ENCODE measurements at regions not wholly inside any gene's neighbourhood (a gene's known extent, or its start where the extent isn't known, plus 50 kb on each side); places are given as distances from the start of the nearest gene placed in this dataset.
"Not testable (repeated sequence)": the region's sequence is repeated elsewhere in the genome, so short reads cannot be mapped to it uniquely, and the experiment has no call there.

DNA sequence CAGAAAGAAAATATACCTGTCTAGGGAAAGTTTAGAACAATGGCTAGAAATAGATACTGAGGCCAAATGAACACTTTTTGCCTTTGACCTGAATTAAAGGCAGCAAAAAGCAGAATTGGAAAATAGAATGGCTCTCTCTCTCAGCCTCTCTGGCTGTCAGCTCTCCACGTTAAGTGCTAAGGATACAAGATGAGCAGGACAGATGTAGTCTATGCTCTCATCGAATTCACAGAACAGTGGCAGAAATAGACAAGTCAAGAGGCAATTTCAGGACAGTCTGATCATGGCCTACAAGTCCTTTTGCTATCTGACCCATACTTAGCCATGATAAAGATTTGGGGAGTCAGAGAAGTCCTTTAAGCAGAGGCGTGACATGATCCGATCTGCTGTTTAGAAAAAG lies 120.2 kb upstream of the CREB1 start:
- no peak for DNase-seq (ENCODE audit: low read depth)

DNA sequence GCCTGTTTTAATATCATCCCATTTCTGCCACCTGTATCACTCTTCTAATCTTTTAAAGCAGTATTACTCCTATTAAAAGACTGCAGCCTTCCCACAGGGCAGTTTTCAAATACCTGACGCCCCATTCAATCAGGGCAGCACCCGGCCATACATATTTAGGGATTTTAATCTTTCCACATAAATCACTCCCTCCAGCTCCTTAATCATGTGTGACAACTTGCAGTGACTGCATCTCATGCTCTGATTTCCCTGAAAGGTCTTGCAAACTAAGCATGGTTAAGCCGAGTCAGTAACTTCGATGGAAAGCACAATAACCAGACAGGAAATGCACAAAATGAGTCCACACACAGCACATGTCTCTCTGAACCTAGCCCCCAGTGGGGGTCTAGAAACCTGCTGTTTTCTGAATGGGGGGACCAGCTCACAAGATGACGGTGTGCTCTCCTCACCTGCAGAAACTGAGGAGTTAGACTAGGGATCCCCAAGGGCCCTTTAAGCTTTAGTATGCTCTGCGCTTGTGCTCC lies 116.9 kb upstream of the CREB1 start:
- no peak for DNase-seq (ENCODE audit: low read depth)

DNA sequence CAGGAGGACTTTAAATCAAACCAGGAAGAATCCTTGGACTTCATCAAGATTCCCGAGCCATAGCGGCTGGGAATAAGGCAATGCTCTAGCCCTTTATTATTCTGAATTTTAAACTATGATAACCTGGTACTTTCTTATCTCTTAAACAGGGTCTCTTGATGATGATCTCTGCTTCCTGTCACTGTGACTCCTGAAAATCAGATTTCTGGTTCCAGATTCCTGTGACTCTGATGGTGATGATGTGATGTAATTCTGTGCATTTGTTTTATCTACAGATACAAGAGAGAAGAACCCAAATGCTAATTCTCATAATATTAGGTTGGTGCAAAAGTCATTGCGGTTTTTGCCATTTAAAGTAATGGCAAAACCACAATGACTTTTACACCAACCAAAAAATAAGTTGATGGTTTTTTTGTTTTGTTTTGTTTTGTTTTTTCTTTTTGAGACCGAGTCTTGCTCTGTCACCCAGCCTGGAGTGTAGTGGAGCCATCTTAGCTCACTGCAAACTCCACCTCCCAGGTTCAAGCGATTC lies 116.3 kb upstream of the CREB1 start:
- no peak for DNase-seq (ENCODE audit: low read depth)

DNA sequence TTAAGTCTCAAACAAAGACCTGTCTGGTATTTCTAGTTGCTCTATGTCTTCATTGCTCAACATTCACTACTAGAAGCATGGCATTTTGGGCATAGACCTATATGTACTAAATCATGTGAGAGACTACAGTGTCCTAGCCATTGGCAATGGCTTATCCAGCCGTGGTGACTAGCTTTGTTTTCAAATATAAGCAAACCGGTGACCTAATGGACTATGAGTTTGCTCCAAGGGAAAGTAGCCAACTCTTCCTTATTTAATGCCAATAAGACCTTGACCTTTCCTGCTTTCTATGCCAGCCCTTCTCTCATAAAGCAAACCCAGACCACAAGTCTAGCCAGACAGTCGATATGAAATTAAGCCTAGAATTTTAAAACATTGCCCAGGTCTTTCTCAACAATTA lies 113.7 kb upstream of the CREB1 start:
- no peak for DNase-seq (ENCODE audit: low read depth)

DNA sequence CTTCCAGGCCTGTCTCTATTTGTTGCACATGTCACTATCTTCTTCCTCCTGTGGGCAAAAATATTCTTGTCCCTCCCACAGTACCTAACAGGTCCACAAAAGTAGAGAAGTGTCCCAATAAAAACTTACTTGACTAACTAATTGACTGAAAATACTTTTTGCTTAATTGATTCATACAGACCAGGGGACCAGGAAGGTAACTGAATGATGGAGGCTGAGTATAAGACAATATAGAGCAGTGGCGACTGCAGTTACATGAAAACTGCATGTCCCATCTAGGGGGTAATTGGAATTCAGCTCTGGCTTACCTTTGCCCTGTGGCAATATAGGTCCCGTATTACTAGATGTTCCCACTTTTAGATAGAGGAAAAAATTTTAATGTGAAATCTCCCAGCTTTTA lies 112.9 kb upstream of the CREB1 start:
- no peak for DNase-seq (ENCODE audit: low read depth)

DNA sequence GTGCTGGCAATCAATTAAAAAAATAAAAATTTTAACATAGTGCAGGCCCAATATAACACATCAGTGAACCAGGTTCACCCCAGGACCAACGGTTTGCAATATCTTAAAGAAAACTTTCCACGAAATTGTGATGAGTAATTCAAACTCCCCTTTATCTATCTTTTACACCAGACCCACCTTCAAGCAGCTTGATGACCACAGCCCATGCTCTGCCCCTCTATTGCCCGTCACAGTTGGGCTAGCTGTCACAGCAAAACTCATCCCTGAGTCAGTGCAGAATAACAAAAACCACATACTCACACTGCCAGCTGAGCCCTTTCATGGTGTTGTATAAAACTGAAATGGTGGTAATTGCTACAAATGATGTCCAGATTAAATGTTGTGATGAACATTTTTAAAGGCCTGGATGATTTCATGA lies 112.5 kb upstream of the CREB1 start:
- DNase-seq (ENCODE audit: low read depth): no peak

DNA sequence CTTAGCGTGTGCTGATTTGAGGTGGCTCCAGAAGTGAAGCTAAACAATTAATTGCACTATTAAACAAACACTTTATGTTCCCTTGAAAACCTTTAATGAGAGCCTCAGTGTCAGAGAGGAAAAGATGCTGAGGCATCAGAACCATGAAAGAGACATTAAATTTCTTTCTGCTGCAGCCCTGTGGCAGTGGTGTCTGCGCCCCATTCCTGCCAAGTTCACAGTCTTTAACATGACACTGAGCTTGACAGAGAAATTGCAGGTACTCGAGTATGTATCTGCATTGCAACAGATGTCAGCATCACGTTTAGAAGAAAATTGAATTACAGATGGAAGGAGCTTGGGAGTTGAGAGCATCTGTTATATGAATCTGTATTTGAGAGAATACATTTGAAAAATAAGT lies 111.3 kb upstream of the CREB1 start:
- DNase-seq (ENCODE audit: low read depth): no peak

DNA sequence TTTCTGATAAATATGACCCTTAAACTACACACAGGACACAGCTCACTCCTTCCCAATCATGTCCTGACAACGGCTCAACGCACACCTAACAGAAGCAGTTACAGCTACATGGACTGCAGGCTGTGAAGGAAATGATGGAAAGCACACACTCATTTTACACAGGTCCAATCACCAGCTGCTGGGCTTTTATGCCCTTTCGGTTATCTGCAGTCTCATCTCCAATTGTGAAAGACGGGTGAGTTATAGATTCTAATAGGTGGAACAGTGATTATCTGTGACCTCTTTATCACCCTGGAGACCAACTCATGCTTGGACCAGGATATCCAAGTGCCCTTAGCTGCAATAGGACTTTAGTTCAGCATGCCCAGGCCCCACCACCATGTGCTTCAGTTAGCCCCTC lies 110.4 kb upstream of the CREB1 start:
- no peak for DNase-seq (ENCODE audit: low read depth)

DNA sequence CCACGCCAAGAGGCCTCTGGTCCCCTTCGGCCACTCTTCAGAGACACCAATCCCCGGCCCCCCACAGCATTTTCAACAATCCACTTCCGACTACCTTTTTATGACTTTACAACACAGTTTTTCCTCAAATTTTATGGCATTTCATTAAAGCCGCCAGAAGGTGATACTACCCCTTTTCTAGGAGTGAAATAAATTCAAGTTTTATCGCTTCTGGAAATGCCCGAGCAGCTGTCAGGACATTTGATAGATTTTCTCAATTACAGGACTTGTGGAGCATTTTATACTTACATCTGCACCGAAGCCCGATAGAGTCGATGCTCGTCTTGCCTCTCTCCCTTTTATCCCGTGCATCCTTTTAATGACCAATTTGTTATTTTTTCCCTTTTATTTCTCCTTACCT lies 108.1 kb upstream of the CREB1 start:
- no peak for DNase-seq (ENCODE audit: low read depth)

DNA sequence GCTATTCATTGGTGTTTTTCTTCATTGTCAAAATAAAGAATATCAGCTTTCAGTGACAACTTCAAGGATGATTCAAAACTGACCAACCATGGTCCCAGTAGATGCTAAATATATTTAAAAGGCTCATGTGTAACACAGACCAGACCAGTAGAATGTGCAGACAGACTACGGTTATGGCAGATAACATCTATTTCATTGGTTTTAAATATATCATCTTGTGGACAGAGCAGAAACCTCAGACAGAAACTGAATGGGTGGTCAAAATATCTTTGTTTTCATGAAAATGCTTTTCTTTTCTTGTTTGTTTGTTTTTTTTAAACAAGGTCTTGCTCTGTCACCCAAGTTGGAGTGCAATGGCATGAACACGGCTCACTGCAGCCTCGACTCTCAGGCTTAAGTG lies 107.4 kb upstream of the CREB1 start:
- DNase-seq (ENCODE audit: low read depth): no peak

DNA sequence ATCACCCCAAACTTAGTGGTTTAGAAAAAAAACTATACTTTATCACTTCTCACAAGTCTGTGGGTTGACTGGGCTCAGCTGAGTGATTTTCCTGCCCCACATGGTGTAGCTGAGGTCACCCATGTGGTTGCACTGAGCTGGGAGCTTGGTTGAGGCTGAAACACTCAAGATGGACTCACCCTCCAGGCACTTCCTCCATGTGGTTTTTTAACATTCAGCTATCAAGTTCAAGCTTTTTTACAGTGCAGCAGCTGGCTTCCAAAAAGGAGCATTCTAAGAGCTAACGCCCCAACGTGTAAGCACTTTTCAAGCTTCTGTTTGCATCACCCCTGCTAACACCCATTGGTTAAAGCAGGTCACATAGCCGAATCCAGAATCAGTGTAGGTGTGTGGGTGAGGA lies 105.9 kb upstream of the CREB1 start:
- peak; percentile 62 for DNase-seq (ENCODE audit: low read depth)

DNA sequence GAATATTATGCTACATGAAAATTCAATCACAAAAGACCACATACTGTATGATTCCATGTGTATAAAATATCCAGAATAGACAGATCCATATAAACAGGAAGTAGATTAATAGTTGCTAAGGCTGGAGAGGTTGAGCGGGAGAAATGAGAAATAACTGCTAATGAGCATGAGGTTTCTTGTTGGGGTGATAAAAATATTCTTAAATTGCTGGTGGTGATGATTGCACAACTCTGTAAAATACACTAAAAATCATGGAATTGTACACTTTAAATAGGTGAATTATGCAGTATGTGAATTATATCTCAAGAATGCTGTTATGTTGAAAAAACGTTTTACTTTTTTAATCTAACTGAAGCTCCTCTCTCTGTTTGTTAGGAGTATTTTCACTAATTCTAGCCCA lies 101.8 kb upstream of the CREB1 start:
- no peak for DNase-seq (ENCODE audit: low read depth)

DNA sequence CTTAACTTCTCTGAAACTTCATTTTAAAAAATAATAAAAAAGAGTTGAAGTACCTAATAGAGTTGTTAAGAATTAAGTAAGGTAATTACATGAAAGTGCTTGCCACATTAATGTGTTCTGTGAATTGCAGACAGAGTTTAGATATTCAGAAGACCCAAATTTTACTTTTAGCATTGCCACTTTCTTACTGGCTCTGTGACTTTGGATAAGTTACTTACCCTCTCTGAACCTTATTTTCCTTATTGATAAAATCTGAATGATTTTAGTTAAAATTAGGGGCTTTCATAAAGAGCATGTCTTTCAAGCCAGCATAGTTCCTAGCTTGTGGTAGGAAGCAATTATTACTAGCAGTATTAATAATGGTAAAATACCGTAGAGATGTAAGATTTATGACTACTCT lies 101.2 kb upstream of the CREB1 start:
- DNase-seq (ENCODE audit: low read depth): no peak

DNA sequence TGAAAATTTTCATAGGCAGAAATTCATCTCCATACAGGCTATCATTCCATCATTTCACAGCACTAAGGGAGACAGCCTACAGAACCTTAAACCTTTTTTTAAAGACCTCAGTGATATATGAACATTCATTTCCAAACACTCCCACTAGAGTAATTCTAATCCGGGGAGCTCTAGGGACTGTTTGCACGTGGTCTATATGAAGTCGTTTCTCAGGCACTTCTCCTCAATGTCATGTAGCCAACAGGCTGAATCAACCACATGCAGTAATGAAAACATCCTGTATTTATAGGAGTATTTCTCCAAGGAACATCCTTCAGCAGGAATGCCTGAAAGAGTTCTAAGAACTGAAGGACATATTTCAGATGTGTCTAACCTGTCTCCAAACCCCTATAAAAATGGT lies 97.3 kb upstream of the CREB1 start:
- DNase-seq (ENCODE audit: low read depth): no peak

DNA sequence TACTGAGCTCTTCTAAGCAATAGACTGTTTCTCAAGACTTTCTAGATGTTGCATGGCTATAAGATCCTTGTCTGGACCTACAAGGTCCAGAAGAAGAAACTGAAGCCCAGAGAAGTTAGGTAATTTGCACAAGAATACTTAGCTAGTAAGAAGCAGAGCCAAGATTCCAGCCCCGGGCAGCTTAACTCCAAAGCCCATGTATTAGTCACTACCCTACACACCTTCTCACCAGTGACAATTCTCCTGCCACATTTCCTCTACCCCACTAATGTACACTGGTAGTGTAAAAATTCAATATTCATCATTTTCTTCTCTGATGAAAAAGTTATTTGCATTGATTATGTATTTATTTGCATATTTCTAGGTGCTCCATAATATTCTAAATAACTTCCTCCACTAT lies 95.5 kb upstream of the CREB1 start:
- no peak for DNase-seq (ENCODE audit: low read depth)

DNA sequence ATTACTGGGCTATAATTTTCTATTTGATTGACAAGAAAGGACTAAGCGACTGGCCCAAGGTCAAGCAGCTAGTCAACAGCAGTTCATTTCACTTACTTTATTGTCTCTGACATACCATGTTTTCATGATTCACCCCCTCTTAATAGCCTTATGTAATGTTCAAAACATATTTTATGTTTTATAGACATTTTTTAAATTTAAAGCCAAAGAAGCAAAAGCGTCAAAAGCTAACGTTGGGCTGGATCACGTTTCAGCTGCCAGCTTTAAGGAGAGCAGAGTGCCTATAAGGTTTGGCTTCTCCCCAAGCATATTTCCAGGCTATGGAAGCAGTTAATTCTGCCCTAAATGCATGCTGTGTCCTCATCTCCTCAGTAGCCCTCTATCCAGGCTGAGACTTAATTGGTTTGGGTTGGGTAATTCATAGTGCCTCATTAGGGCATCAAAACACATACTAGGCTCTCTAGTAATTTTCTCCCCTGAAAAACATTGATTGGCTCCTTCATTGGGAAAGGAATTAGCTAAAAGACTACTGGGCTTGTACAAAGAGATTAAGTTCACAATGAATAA lies 94.8 kb upstream of the CREB1 start:
- DNase-seq (ENCODE audit: low read depth): no peak

DNA sequence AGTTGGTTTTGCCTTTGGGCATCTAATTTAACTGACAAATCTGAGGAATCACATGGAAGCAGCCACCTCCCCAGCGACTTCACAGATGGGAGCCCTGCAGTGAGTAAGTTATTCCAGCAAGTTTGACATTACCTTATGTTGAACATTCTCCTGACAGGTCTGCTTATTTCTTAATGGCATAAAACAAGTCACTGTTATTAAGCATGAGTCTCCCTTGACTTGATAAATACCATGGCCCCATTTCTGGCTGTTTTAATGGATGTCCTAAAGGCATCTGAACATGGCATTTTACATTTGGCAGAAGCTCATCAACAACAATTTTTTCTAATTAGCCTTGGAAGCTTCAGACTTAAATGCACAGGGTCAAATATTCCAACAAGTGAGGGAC lies 92.6 kb upstream of the CREB1 start:
- DNase-seq (ENCODE audit: low read depth): no peak

DNA sequence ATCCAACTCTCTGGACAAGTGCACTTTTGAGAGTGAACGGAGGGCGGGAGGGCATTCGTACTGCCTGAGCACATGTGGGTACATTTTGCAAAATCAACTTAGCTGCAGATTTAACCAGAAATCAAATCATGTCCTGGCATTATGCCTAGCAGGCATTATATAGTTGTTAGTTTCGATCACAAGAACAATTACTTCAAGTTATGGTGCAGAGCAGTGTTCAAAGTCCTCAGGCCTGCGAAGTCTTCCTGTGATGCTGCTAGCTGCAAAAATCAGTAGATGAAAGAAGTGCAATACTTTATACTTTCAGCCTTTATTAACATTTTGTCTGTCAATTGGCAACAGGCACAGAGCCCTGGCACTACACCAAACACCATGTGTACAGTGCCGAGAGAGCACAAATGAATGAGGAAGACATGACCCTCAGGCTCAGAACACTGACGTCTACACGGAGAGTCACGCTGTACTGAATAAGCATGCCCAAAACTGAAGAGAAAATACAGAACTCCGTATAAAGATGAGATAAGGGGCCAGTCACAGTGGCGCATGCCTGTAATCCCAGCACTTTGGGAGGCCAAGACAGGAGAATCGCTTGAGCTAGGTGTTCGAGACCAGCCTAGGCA lies 92.1 kb upstream of the CREB1 start:
- no peak for DNase-seq (ENCODE audit: low read depth)

DNA sequence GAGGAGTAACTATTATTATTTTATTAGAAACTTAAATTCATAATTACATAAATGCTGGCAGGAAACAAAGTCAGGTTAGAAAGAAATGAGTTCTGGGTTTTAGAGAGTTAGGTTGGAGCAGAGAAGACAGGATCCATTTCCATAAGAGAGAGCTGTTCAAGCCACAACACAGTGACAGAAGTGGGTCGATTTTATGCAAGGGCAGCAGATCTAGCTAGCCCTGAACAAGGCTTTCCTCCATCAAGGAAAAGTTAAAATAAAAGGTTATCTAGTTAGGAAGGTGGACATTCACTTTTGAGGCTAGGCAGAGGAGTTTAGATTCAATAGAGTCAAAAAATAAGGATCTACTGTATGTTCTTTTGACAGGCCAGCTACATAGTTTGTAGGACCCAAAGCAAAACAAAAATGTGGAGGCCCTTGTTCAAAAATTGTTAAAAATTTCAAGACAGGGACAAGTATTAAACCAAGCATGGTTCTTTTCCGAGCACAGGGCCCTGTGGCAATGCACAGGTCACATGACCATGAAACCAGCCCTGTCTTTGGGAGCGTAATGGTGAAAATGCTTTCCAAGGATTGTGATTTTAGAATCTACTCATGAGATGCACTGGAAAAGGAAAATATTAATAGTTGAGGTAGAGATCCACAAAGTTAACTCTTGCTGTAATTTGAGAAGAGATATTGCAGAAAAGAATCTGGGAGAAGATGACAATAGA lies 91.2 kb upstream of the CREB1 start:
- DNase-seq (ENCODE audit: low read depth): no peak

DNA sequence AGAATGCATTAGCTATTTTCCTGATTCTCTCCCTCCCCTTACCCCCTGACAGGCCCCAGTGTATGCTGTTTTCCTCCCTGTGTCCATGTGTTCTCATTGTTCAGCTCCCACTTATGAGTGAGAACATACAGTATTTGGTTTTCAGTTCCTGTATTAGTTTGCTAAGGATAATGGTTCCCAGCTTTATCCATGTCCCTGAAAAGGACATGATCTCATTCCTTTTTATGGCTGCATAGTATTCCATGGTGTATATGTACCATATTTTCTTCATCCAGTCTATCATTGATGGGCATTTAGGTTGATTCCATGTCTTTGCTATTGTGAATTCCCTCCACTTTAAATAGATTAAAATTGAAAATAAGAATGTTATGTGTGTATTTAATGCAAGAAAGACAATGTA lies 89.9 kb upstream of the CREB1 start:
- DNase-seq (ENCODE audit: low read depth): not testable (repeated sequence)

DNA sequence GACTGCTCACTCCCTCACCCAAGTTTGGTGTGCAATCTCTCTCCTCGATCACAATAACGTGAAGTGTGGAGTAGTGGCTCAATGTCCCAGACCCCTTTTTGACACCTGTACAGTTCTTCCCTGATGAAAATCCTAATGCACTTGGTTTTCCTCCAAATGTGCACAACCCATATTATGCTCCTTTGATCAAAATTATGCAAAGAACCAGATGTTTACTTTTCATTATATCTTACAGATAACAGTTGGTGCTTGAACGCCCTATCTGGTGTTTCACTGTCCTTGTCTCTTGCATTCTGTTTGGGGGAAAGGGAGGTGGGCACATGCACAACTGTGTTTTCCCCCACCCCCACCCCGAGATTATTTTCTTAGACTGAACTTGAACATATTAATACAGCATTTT lies 85.0 kb upstream of the CREB1 start:
- DNase-seq (ENCODE audit: low read depth): no peak

DNA sequence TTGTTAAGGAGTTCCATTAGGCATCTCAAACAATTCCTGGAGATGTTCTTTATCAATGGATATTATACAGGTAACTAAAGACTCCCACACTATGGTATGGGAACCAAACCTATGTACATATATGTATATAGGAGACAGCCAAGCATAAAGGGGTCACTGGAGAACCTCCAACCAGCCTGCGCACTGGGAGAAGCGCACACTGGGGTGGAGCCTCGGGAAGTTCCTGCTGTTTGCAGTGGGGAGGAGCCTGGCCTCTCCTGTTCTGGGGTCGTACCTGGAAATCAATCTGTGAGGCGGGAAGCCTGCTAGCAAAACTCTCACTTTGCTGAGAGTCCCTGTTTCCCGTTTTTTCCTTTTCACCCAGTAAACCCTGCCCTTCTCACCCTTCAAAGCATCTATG lies 83.1 kb upstream of the CREB1 start:
- no peak for DNase-seq (ENCODE audit: low read depth)

DNA sequence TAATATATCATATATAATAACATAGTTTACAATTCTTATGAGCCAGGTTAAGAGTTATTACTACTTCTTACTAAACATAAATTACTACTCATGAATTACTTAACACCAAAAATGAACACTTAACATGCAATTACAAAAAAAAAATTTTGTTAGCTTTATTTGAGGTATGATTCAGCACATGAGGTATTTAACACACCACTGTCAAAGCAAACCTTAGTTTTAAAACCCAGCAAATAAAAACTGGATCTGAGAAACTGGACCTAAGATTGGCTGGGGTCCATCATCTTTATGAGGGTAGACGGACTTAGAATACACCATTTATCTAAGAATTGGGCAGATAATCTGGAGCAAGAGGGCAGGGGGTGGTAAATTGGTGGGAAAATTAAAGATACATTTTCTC lies 81.8 kb upstream of the CREB1 start:
- DNase-seq (ENCODE audit: low read depth): no peak

Data from GM04503 (cell line).